Brain microvascular endothelial cell (primary cell): ENCODE measurements at regions not wholly inside any gene's neighbourhood (a gene's known extent, or its start where the extent isn't known, plus 50 kb on each side); places are given as distances from the start of the nearest gene placed in this dataset.

Experiments used
- DNase-seq: peaks from one replicate; pipeline ENCODE4 v3.0.0-alpha.2; 2020
- H3K27ac ChIP-seq: fragments of 250-450 bp; sonication (Bioruptor Pico); 2 replicates; pipeline ENCODE4 v1.5.1; 2020; ENCODE audit warnings: mild to moderate bottlenecking, moderate library complexity
- H3K27me3 ChIP-seq: fragments of 250-450 bp; sonication (Bioruptor Pico); replicated peaks from 2 replicates; pipeline ENCODE4 v1.5.1; 2020; ENCODE audit warnings: mild to moderate bottlenecking
- H3K36me3 ChIP-seq: fragments of 250-450 bp; sonication (Bioruptor Pico); replicated peaks from 2 replicates; pipeline ENCODE4 v1.5.1; 2020; ENCODE audit warnings: mild to moderate bottlenecking
- H3K4me3 ChIP-seq: 2 replicates; pipeline ENCODE4 v1.5.1; 2011; ENCODE audit warnings: low read depth, mild to moderate bottlenecking, control low read depth, low read length, moderate library complexity
- in situ Hi-C: cut with HindIII; loops from 2 replicates; pipeline ENCODE4 v1.10.0; 2017; ENCODE audit warnings: low sequenced_read_pairs, low pct_ligation_motif_present
- TF ChIP-seq, protein P1 (sequence below): IDR thresholded peaks from 2 replicates; pipeline ENCODE4 v1.5.1; 2011; ENCODE audit warnings: low read depth, mild to moderate bottlenecking, moderate library complexity, low read length, control low read depth, inconsistent platforms; ENCODE audit errors: missing control alignments

DNA sequence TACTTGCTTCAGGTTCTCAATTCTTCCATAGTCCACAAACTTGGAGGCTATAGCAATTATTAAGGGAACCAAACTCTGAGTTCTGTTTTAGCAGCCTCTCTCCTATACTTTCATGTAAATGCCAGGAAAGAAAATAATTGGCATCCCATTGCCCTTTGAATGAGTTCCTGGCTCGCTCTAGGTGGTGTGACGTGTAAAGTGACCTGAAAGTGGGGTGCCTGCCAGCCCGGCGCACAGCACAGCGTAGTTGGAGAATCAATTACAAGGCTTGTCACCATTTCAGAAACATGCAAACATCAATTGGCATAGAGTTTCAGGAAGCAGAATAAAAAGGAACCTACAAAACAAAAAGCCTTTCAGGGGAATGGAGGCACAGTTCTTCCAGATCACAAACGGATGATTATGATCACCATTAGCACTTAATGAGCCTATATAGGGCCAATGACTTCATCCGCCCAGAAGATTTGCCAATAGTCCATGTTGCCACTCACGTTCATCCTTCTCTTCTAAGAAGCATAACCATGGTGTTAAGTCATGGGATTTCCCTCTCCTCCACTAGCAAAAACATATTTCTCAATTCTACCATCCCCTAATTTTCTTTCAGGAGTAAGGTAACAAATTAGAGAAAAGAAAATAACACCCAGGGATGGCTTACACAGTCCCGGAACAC lies 354.6 kb upstream of the ADGRL2 start:
- DNase-seq, result no peak
- in situ Hi-C loops, result no loop called here
- H3K4me3 ChIP-seq, result no peak overlapping the region
- TF ChIP-seq, protein P1, sequence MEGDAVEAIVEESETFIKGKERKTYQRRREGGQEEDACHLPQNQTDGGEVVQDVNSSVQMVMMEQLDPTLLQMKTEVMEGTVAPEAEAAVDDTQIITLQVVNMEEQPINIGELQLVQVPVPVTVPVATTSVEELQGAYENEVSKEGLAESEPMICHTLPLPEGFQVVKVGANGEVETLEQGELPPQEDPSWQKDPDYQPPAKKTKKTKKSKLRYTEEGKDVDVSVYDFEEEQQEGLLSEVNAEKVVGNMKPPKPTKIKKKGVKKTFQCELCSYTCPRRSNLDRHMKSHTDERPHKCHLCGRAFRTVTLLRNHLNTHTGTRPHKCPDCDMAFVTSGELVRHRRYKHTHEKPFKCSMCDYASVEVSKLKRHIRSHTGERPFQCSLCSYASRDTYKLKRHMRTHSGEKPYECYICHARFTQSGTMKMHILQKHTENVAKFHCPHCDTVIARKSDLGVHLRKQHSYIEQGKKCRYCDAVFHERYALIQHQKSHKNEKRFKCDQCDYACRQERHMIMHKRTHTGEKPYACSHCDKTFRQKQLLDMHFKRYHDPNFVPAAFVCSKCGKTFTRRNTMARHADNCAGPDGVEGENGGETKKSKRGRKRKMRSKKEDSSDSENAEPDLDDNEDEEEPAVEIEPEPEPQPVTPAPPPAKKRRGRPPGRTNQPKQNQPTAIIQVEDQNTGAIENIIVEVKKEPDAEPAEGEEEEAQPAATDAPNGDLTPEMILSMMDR, result no peak
- H3K36me3 ChIP-seq, result no peaks in the 10 kb centered on the region
- no peak overlapping the region for H3K27ac ChIP-seq
- no peaks in the 10 kb centered on the region for H3K27me3 ChIP-seq

DNA sequence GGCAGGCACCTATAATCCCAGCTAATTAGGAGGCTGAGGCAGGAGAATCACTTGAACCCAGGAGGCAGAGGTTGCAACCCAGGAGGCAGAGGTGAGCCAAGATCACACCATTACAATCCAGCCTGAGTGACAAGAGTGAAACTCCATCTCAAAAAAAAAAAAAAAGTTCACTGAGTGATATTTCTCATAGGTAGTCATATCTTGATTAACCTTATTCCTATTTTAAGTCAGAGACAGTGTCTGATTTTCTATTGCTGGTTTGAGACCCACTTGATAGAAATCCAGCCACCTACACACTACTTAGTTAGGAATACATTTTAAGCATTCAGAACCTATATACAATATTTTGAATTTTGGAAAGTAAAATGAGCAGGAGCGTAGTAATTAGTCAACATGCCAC lies 357.4 kb upstream of the ADGRL2 start:
- Histone ChIP-seq H3K36me3 (no peaks in the 10 kb centered on the region), H3K4me3 (no peak overlapping the region), H3K27me3 (no peaks in the 10 kb centered on the region), H3K27ac (no peak overlapping the region)
- in situ Hi-C loops, result no loop called here
- no peak for DNase-seq
- TF ChIP-seq, protein P1, result no peak

DNA sequence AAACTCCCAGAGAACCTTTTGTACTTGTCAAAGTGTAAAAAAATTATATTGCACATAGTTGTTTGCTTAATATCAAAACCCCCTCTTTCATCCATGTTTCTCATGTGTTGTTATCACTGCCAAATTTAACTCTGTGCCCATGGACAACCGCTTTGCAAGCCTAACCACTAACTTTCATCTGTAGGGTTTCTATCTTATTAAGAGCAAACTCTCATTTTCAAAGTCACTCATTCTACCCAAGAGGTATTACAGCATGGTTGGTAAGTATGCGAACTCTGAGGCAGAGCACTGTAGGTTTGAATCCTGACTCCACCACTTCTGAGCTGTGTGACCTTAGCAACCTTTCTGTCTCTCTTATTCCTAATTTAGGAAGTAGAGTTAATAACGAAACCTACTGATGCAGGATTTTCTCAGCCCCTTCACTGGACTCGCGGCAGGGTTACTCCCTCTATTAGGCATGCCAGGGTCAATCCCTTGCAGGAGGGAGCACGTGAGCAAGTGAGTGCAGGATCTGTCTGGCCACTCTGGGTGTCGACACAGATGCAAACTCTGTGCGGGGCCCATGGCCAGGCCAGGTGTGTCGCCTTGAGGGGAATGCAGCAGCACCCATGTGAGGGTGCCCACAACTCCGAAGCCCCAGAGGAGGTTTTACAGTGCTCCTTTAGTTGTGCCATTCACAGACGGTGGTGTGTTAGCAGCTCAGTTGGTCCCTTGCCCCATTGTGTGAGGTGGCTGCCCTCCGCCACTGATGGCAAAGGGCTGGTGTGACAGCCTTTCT lies 361.5 kb upstream of the ADGRL2 start:
- TF ChIP-seq, protein P1, result no peak
- in situ Hi-C loops, result no loop called here

DNA sequence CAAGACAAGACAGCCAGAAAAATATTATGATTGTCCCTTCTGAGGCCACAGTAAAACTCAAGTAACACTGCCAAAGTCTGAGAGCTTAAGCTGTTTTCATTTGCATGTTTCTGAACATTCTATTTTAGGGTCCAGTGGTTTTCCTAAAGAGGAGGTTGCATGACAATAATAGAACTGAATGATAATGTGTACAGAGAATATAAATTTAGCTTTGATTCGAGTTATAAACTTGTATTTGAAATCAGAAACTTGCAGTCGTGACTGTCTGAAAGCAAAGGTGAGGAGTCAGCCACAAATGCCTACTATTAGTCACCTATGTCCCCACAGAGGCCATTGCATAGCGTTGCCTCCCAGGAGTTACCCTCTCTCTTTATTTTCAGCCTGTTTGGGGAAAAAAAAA lies 363.1 kb upstream of the ADGRL2 start:
- no peaks in the 10 kb centered on the region for H3K27me3 ChIP-seq
- TF ChIP-seq, protein P1, result no peak
- H3K36me3 ChIP-seq, result no peaks in the 10 kb centered on the region
- DNase-seq, result no peak
- no peak overlapping the region for H3K27ac ChIP-seq
- no peak overlapping the region for H3K4me3 ChIP-seq
- in situ Hi-C loops, result no loop called here

More for the DNA sequence above, 361.5 kb upstream of the ADGRL2 start:
- no peak overlapping the region for H3K27ac ChIP-seq
- H3K27me3 ChIP-seq, result no peaks in the 10 kb centered on the region
- no peaks in the 10 kb centered on the region for H3K36me3 ChIP-seq
- DNase-seq, result no peak
- H3K4me3 ChIP-seq, result no peak overlapping the region

DNA sequence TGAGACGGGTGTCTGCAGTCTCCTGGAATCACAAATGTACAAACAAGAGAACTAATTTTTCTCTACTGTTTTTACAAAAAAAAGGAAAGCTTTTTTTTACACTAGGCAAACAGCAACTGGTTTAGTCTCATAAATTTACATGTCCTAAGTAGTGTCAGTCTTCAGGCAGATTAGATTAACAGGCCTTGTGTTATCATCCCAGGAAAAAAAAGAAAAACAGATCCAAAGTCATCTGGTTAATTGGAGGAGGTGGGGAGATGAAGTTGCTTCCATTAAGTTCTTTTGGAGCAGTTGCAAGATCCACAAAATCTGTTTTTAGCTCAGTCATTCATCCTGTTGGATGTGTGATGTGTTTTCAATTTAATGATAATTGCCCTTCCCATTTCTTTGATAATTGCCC lies 363.5 kb upstream of the ADGRL2 start:
- no peaks in the 10 kb centered on the region for H3K36me3 ChIP-seq
- H3K27me3 ChIP-seq, result no peaks in the 10 kb centered on the region
- TF ChIP-seq, protein P1, result no peak
- in situ Hi-C loops, result no loop called here
- no peak overlapping the region for H3K4me3 ChIP-seq
- H3K27ac ChIP-seq, result no peak overlapping the region
- DNase-seq, result no peak
